Thoracic aorta (tissue), 2 donors: ENCODE measurements at regions not wholly inside any gene's neighbourhood (a gene's known extent, or its start where the extent isn't known, plus 50 kb on each side); places are given as distances from the start of the nearest gene placed in this dataset.
"Not testable (repeated sequence)": the region's sequence is repeated elsewhere in the genome, so short reads cannot be mapped to it uniquely, and the experiment has no call there.

Source experiments
- ATAC-seq: fragments of 150-250 bp; one replicate; pipeline ENCODE4 v1.8.0; 2017; ENCODE audit warnings: low read depth; ENCODE audit not compliant: insufficient number of reproducible peaks, low FRiP score
- DNase-seq: peaks from one replicate; pipeline ENCODE4 v3.0.0-alpha.2; 2020; ENCODE audit warnings: low spot score
- H3K27ac ChIP-seq, 2 donors: fragments of 200-600 bp; sonication (generic); 1 replicate in 1 of 2; 2 replicates in 1 of 2; pipeline ENCODE4 v1.5.1; 2016; ENCODE audit warnings: mild to moderate bottlenecking in 2 of 2, moderate library complexity in 2 of 2
- H3K27me3 ChIP-seq: fragments of 200-600 bp; sonication (generic); replicated peaks from 2 replicates; pipeline ENCODE4 v1.6.0; 2016; ENCODE audit warnings: mild to moderate bottlenecking; ENCODE audit not compliant: insufficient read depth
- H3K36me3 ChIP-seq: fragments of 200-600 bp; sonication (generic); one replicate; pipeline ENCODE4 v1.5.1; 2016
- H3K4me1 ChIP-seq, 2 donors: fragments of 200-600 bp; sonication (generic); 1 replicate in 1 of 2; 2 replicates in 1 of 2; pipeline versions ENCODE4 v1.5.1 to v1.6.0; 2016; ENCODE audit warnings: low read depth in 2 of 2, mild to moderate bottlenecking in 1 of 2; ENCODE audit not compliant: control insufficient read depth in 1 of 2
- H3K4me3 ChIP-seq: fragments of 200-600 bp; sonication (generic); 2 replicates; pipeline ENCODE4 v1.5.1; 2016; ENCODE audit warnings: mild to moderate bottlenecking
- H3K9me3 ChIP-seq: fragments of 200-600 bp; sonication (generic); 2 replicates; pipeline ENCODE4 v1.5.1; 2016
- TF ChIP-seq, protein P1 (sequence below): fragments of 200-600 bp; sonication (generic); IDR thresholded peaks from one replicate; pipeline ENCODE4 v1.5.1; 2019; ENCODE audit warnings: antibody characterized with exemption

DNA sequence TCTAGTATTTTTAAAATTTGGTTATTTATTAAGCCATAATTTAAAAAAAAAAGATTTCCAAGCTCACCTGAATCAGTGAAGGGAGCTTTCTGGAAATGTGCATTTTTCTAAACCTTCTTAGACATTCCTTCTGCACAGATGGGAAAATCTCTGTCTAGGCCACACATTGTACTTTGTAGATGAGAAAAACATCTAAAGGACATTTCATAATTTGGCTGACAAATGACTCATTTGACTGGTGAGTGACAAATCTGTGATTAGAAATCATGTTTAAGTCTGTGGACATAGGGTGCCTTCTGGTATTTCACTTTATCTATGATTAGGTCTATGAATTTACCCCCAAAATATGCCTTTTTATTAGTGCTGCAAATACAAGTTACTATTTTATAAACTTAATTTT is 1044.9 kb upstream of the FLRT2 start:
- H3K27me3 ChIP-seq = no peaks in the 10 kb centered on the region
- no peaks in the 10 kb centered on the region for H3K4me1 ChIP-seq
- no peak overlapping the region for H3K27ac ChIP-seq
- ATAC-seq (no peak), DNase-seq (no peak)
- H3K36me3 ChIP-seq = no peaks in the 10 kb centered on the region
- H3K9me3 ChIP-seq = no peaks in the 10 kb centered on the region
- TF ChIP-seq, protein P1, sequence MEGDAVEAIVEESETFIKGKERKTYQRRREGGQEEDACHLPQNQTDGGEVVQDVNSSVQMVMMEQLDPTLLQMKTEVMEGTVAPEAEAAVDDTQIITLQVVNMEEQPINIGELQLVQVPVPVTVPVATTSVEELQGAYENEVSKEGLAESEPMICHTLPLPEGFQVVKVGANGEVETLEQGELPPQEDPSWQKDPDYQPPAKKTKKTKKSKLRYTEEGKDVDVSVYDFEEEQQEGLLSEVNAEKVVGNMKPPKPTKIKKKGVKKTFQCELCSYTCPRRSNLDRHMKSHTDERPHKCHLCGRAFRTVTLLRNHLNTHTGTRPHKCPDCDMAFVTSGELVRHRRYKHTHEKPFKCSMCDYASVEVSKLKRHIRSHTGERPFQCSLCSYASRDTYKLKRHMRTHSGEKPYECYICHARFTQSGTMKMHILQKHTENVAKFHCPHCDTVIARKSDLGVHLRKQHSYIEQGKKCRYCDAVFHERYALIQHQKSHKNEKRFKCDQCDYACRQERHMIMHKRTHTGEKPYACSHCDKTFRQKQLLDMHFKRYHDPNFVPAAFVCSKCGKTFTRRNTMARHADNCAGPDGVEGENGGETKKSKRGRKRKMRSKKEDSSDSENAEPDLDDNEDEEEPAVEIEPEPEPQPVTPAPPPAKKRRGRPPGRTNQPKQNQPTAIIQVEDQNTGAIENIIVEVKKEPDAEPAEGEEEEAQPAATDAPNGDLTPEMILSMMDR = no peak
- H3K4me3 ChIP-seq = no peak overlapping the region

DNA sequence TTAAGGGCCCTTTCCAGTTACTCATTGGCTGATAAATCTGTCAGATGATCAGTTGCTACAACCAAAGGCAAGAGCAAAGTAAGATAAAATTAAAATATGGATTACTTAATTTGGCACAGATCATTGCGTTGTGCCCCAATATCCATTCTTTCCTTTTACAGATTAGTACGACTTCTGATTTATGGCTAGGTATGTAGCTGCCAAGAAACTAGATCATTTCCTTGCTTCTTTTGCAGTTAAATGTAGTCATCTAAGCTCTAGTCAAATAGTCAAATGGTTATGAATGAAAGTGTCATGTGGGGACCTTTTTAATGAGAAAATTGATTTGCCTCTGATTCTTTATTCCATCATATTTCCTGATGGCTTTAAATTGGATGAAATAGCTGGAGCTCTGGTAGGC is 1039.9 kb upstream of the FLRT2 start:
- Histone ChIP-seq H3K27me3 (no peaks in the 10 kb centered on the region), H3K9me3 (no peaks in the 10 kb centered on the region), H3K4me1 (no peaks in the 10 kb centered on the region), H3K4me3 (no peak overlapping the region), H3K36me3 (no peaks in the 10 kb centered on the region), H3K27ac (no peak overlapping the region)
- TF ChIP-seq, protein P1 = no peak
- DNase-seq (no peak), ATAC-seq (no peak)

DNA sequence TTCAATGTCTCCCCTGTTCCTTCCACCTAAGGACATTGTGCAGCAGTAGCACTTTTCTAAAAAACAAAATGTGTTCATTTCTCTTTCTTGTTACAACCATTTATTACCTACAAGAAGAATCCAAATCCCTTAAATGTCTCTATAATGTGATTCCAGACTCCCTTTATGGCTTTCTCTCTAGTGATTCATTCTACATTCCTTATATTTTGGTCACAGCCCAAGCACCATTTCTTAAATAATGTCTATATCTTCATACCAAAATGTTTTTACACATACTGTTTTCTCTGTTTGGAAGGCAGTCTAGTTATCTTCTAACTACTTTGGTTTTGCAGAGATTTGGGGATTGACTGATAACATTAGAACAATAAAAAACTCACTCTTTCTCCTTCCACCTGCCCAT is 1037.3 kb upstream of the FLRT2 start:
- Histone ChIP-seq H3K4me1 (no peaks in the 10 kb centered on the region), H3K9me3 (no peaks in the 10 kb centered on the region), H3K27me3 (no peaks in the 10 kb centered on the region), H3K4me3 (no peak overlapping the region), H3K36me3 (no peaks in the 10 kb centered on the region), H3K27ac (no peak overlapping the region)
- no peak for ATAC-seq
- no peak for DNase-seq
- TF ChIP-seq, protein P1 = no peak

DNA sequence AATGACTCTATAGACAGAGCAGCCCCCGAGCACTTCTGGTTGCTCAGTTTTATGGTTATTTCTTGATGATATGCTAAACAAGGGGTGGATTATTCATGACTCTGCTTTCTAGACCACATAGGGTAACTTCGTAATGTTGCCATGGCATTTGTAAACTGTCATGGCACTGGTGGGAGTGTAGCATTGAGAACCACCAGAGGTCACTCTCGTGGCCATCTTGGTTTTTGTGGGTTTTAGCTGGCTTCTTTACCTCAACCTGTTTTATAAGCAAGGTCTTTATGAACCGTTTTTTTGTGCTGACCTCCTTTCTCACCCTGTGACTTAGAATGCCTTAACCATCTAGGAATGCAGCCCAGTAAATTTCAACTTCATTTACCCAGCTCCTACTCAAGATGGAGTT is 1036.2 kb upstream of the FLRT2 start:
- H3K9me3 ChIP-seq = no peaks in the 10 kb centered on the region
- no peaks in the 10 kb centered on the region for H3K4me1 ChIP-seq
- H3K36me3 ChIP-seq = no peaks in the 10 kb centered on the region
- no peak overlapping the region for H3K4me3 ChIP-seq
- ATAC-seq (no peak), DNase-seq (no peak)
- H3K27ac ChIP-seq = no peak overlapping the region
- TF ChIP-seq, protein P1 = no peak
- no peaks in the 10 kb centered on the region for H3K27me3 ChIP-seq

DNA sequence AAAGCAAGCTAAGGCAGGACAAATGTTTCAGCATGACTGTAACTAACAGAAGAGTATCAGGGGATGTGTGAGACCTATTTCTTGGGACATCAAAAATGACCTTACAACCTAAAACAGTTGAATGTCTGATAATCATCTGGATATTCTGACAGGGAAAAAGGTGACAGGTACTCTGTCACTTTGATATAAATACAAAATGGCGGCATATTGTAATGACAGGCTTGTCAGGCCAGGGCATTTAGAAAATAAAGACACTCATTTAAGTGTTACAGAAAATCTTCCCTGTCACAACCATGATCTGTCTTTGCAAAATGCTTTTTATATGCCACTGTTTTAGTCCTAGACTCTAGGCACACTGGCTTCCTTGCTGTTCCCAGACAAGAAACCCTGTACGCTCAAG is 1033.3 kb upstream of the FLRT2 start:
- no peaks in the 10 kb centered on the region for H3K36me3 ChIP-seq
- TF ChIP-seq, protein P1 = no peak
- no peak overlapping the region for H3K27ac ChIP-seq
- no peaks in the 10 kb centered on the region for H3K9me3 ChIP-seq
- no peak for DNase-seq
- H3K4me1 ChIP-seq = no peaks in the 10 kb centered on the region
- ATAC-seq = no peak
- H3K27me3 ChIP-seq = no peaks in the 10 kb centered on the region
- no peak overlapping the region for H3K4me3 ChIP-seq

DNA sequence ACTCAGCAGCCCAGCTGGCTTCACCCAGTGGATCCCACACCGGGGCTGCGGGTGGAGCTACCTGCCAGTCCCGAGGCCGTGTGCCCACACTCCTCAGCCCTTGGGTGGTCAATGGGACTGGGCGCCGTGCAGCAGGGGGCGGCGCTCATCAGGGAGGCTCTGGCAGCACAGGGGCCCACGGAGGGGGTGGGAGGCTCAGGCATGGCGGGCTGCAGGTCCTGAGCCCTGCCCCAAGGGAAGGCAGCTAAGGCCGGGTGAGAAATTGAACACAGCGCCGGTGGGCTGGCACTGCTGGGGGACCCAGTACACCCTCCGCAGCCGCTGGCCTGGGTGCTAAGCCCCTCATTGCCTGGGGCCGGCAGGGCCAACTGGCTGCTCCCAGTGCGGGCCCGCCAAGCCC is 1017.1 kb upstream of the FLRT2 start:
- not testable (repeated sequence) for ATAC-seq, H3K36me3 ChIP-seq, H3K4me1 ChIP-seq

More for the DNA sequence above, 1017.1 kb upstream of the FLRT2 start:
- not testable (repeated sequence) for H3K27me3 ChIP-seq, H3K27ac ChIP-seq, H3K9me3 ChIP-seq, DNase-seq, H3K4me3 ChIP-seq
